Urinary bladder (tissue), 3 donors: ENCODE measurements at regions not wholly inside any gene's neighbourhood (a gene's known extent, or its start where the extent isn't known, plus 50 kb on each side); places are given as distances from the start of the nearest gene placed in this dataset.
"Not testable (repeated sequence)": the region's sequence is repeated elsewhere in the genome, so short reads cannot be mapped to it uniquely, and the experiment has no call there.

Experiments
- DNase-seq: peaks from one replicate; pipeline ENCODE4 v3.0.0-alpha.2; 2015; ENCODE audit errors: extremely low spot score
- H3K27ac ChIP-seq: one replicate; pipeline ENCODE4 v1.5.1; 2013; ENCODE audit warnings: low read depth, mild to moderate bottlenecking, moderate library complexity
- H3K36me3 ChIP-seq: one replicate; pipeline ENCODE4 v1.6.1; 2013; ENCODE audit warnings: mild to moderate bottlenecking, moderate library complexity; ENCODE audit not compliant: insufficient read depth
- H3K4me1 ChIP-seq: one replicate; pipeline ENCODE4 v1.6.1; 2013; ENCODE audit warnings: mild to moderate bottlenecking, moderate library complexity; ENCODE audit not compliant: insufficient read depth
- H3K4me3 ChIP-seq: one replicate; pipeline ENCODE4 v1.5.1; 2013; ENCODE audit warnings: low read depth, low read length
- WGBS: extraction: QIAGEN DNeasy Blood & Tissue Kit; methylation state at CpG from one replicate; pipeline ENCODE4 v1.1.7; 2013; 5-methylcytosine and 5-hydroxymethylcytosine counted together
- donor health status: healthy with polysubstance abuse.
- donor health status: healthy.

GRCh38 chr7:33781796-33782195 lies 123.5 kb upstream of the BMPER start:
- H3K4me3 ChIP-seq = no peak overlapping the region
- H3K4me1 ChIP-seq = no peaks in the 10 kb centered on the region
- no peak for DNase-seq
- H3K27ac ChIP-seq = no peak overlapping the region
- H3K36me3 ChIP-seq = no peaks in the 10 kb centered on the region
- 83% methylated on average over 3 of the region's 3 CpGs for WGBS

GRCh38 chr7:33784000-33784399 lies 121.3 kb upstream of the BMPER start:
- no peaks in the 10 kb centered on the region for H3K4me1 ChIP-seq
- H3K36me3 ChIP-seq = no peaks in the 10 kb centered on the region
- no peak overlapping the region for H3K4me3 ChIP-seq
- no peak for DNase-seq
- 92% methylated on average over 2 of the region's 2 CpGs for WGBS
- no peak overlapping the region for H3K27ac ChIP-seq

GRCh38 chr7:33788531-33788930 lies 116.8 kb upstream of the BMPER start:
- DNase-seq = no peak
- H3K36me3 ChIP-seq = no peaks in the 10 kb centered on the region
- H3K27ac ChIP-seq = no peak overlapping the region
- WGBS = 85% methylated on average over 6 of the region's 6 CpGs
- no peaks in the 10 kb centered on the region for H3K4me1 ChIP-seq
- H3K4me3 ChIP-seq = no peak overlapping the region

GRCh38 chr7:33789871-33790630 lies 115.3 kb upstream of the BMPER start:
- no peak overlapping the region for H3K27ac ChIP-seq

GRCh38 chr7:33790746-33791145 lies 114.6 kb upstream of the BMPER start:
- H3K4me1 ChIP-seq = no peaks in the 10 kb centered on the region
- WGBS = 75% methylated on average over 5 of the region's 5 CpGs
- H3K27ac ChIP-seq = no peak overlapping the region
- H3K36me3 ChIP-seq = no peaks in the 10 kb centered on the region
- DNase-seq = no peak
- no peak overlapping the region for H3K4me3 ChIP-seq

More at GRCh38 chr7:33789871-33790630, 115.3 kb upstream of the BMPER start:
- Histone ChIP-seq H3K36me3 (no peaks in the 10 kb centered on the region), H3K4me1 (no peaks in the 10 kb centered on the region), H3K4me3 (no peak overlapping the region)
- no peak for DNase-seq
- WGBS = 67% methylated on average over 11 of the region's 11 CpGs

DNA sequence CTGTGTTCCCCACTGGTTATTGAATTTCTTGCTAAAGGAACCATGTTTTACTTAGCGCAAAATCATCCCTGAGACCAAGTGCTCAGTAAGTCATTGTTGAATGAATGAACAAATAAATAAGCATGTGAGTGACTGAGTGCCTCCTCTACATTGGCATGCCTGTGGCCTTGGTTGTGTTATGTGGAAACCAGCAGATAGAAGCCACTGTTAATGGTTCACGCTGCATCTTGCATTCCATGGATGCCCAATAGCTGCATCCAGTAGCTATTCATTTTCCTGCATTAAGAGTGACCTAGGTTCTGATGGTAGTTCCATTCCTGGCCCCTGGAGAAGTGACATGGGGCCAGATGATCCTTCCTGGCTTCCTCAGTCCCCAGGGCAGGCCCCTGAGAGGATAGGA lies 113.3 kb upstream of the BMPER start:
- no peaks in the 10 kb centered on the region for H3K4me1 ChIP-seq
- no peak overlapping the region for H3K27ac ChIP-seq
- 97% methylated on average over 2 of the region's 2 CpGs for WGBS
- no peak for DNase-seq
- H3K36me3 ChIP-seq = no peaks in the 10 kb centered on the region
- H3K4me3 ChIP-seq = no peak overlapping the region

GRCh38 chr7:33792547-33793105 lies 112.7 kb upstream of the BMPER start:
- H3K27ac ChIP-seq = no peak overlapping the region
- H3K4me1 ChIP-seq = no peaks in the 10 kb centered on the region
- H3K36me3 ChIP-seq = no peaks in the 10 kb centered on the region
- no peak for DNase-seq
- WGBS = 97% methylated on average over 4 of the region's 4 CpGs
- H3K4me3 ChIP-seq = no peak overlapping the region

- Histone ChIP-seq H3K4me1 (no peaks in the 10 kb centered on the region), H3K27ac (no peak overlapping the region), H3K36me3 (no peaks in the 10 kb centered on the region), H3K4me3 (no peak overlapping the region)
- no peak for DNase-seq
- 96% methylated on average over 2 of the region's 2 CpGs for WGBS
Observed at GRCh38 chr7:33793616-33794015, 111.7 kb upstream of the BMPER start.

DNA sequence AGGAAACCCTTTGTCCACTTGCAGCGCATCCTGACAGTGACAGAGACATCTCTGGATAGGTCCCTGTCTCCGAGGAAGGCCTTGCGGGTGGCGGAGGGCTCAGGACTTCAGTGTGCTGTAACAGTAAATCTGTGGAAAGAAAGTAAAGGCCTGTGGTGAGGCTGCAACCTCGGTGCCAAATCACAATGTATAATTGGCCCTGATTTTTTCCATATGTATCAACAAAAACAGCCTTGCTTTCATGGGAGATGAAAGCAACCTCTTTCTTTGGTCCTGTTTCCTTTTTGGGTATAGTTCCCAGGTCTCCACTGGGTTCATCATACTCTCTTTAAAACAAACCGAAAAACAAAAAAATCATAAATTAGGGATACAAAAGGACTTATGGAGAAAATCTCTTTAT lies 110.9 kb upstream of the BMPER start:
- Histone ChIP-seq H3K4me1 (no peaks in the 10 kb centered on the region), H3K4me3 (no peak overlapping the region), H3K27ac (no peak overlapping the region), H3K36me3 (no peaks in the 10 kb centered on the region)
- 86% methylated on average over 6 of the region's 6 CpGs for WGBS
- no peak for DNase-seq

GRCh38 chr7:33794959-33795358 lies 110.4 kb upstream of the BMPER start:
- WGBS = 96% methylated on average over 6 of the region's 6 CpGs
- no peaks in the 10 kb centered on the region for H3K4me1 ChIP-seq
- no peak for DNase-seq
- no peak overlapping the region for H3K4me3 ChIP-seq
- H3K36me3 ChIP-seq = no peaks in the 10 kb centered on the region
- no peak overlapping the region for H3K27ac ChIP-seq

GRCh38 chr7:33796538-33796937 lies 108.8 kb upstream of the BMPER start:
- Histone ChIP-seq H3K4me1 (no peaks in the 10 kb centered on the region), H3K4me3 (no peak overlapping the region), H3K36me3 (no peaks in the 10 kb centered on the region), H3K27ac (no peak overlapping the region)
- DNase-seq = no peak
- 98% methylated on average over 1 of the region's 1 CpG for WGBS

DNA sequence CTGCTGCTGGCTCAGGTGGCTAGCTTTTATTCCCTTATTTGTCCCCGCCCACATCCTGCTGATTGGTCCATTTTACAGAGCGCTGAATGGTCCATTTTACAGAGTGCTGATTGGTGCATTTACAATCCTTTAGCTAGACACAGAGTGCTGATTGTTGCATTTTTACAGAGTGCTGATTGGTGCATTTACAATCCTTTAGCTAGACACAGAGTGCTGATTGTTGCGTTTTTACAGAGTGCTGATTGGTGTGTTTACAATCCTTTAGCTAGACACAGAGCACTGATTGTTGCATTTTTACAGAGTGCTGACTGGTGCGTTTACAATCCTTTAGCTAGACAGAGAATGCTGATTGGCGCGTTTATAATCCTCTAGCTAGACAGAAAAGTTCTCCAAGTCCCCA lies 107.8 kb upstream of the BMPER start:
- DNase-seq, H3K36me3 ChIP-seq, H3K4me3 ChIP-seq, H3K27ac ChIP-seq, H3K4me1 ChIP-seq: not testable (repeated sequence)
- 96% methylated on average over 6 of the region's 6 CpGs for WGBS

DNA sequence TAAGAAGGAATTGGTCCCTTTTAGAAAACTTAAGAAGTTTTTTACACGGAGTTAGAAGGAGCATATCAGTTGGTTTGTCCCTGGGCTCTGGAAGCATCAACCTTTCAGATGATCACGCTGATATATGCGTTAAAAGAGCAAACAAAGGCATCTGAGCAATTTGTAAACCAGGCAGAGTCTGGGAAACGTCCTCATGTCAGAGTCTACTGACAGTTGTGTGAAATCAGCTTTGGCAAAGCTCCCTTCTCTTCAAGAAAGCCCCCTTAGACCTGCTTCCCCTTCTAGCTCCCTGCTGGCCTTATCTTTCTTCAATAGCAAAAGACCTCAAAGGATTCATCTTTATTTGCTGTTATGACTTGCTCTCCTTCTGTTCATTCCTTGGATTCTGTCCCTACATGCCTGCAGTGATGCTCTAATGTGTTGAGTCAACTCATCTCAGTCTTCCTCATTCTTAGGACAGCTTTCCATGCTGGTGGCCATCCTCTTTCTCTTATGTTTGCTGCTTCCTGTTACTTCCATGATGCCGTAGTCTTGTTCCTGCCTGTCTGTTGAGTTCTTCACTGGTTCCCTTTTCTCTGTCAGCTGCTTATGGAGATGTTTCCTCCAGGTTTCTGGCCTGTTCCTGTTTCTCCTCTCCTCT lies 106.5 kb upstream of the BMPER start:
- Histone ChIP-seq H3K4me3 (no peak overlapping the region), H3K4me1 (no peaks in the 10 kb centered on the region), H3K27ac (no peak overlapping the region), H3K36me3 (no peaks in the 10 kb centered on the region)
- DNase-seq = no peak
- 58% methylated on average over 5 of the region's 5 CpGs for WGBS

DNA sequence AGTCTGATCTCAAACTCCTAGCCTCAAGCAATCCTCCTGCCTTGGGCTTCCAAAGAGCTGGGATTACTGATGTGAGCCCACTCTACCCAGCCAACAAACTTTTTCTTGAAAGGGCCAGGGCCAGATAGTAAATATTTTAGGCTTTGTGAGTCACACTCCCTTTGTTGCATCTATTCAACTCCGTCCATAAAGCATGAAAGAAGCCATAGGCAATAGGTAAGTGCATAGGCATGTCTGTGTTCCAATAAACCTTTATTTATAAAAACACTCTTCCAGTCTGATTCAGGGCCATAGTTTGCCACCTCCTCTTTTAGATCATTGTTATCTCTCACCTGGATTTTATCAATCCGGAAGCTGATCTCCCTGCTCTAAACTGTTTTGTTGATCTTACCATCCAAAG lies 105.6 kb upstream of the BMPER start:
- no peak for DNase-seq
- Histone ChIP-seq H3K36me3 (no peaks in the 10 kb centered on the region), H3K4me1 (no peaks in the 10 kb centered on the region), H3K27ac (no peak overlapping the region), H3K4me3 (no peak overlapping the region)
- WGBS = 92% methylated on average over 2 of the region's 2 CpGs
